Hematopoietic multipotent progenitor cell treated with erythropoietin and hydrocortisone succinate and interleukin-3 and kit ligand, for 4 days (in vitro differentiated cells): ENCODE measurements at regions not wholly inside any gene's neighbourhood (a gene's known extent, or its start where the extent isn't known, plus 50 kb on each side); places are given as distances from the start of the nearest gene placed in this dataset.
"Not testable (repeated sequence)": the region's sequence is repeated elsewhere in the genome, so short reads cannot be mapped to it uniquely, and the experiment has no call there.

Experiments used
- DNase-seq: peaks from one replicate; pipeline ENCODE4 v3.0.0-alpha.2; 2015

DNA sequence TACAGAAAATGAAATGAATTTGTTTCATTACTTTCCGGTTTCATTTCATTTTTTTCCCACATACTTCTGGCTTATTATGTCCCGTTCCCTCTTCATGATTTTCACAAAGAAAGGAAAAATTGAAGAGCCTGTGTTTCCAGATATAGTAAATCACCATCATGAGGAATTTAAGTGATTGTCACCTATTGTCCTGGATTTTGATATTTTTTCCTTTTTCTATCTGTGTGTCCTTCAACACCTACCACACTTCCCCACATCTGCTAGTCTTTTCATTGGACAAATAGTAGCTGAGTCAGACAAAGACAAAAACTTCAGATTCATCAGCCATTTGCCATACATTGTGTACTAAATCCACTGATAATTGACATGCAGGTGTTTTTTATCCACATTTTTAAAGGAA, 258.2 kb upstream of the HSF2 start:
- DNase-seq, result no peak

DNA sequence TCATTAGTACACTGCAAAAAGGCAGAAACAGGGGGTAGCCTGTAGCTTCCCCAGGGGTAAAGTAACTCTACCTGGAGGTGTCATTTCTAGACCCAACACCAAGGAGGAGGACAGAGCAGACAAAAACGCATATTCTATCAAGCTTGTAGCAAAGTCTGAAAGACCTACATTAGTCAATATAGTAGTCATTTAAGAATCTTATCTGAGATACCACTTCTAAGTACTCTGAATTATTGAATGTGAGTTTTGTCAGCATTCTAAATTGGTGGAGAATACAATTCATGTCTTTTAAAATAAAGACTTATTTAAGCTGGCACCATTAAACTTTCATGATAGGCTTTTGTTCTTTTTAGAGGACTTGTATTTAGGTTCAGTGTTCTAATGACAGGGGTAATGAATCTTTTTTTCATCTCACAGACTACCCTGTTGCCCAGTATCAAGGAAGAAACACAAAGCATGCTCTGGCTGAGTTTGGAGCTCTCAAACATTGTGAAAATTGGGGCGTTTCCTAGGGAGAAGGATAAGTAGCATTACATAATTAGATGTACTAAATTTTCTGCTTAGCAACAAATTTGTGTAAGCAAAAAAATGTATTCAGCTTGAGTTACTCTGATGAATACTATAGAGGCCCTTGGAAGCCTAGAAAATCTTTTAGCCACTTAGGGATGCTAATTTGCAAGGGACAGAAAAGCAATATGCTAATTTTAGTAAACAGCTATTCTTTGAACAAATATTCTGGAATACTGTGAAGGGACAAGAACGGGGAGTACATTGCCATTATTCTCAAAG, 255.4 kb upstream of the HSF2 start:
- DNase-seq, result no peak

DNA sequence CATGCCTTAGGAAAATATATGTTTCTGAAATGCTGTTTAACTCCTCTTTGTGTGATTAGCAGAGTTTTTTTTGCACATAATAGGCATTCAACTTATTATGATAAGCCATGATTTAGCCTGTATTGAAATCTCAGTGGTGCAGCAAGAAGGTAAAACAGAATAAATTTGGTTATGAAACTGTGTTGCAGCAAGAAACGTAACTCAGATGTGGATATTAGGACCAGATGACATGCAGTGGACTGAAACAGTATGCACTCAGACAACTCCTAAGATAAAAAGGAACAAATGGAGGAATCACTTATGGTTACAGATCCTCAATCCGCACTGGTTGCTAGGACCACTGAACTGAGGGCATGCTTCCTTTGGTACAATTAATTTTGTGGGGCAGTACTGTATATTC, 254.2 kb upstream of the HSF2 start:
- DNase-seq, result no peak

DNA sequence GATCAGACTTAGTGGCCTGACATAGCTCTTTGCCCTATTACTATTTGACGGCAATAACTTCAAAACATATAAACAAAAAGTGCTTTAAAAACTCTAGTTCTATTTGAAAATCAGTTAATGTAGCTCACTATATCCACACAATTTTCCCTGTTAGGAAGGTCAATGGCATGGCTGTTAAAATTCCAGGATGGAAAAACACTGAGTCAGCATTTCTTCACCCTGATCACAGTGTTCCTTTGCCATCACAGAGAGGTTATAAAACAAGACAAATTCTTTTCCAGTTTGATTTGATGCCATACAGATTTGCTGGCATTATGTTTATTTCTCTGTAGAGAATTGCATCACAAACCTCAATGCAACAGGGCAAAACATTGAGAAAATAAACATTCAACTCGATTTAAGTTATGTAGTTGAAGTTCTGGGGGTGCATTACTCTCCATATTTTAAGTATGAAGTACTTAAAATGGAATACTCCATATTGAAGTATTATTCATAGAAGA, 253.7 kb upstream of the HSF2 start:
- no peak for DNase-seq

DNA sequence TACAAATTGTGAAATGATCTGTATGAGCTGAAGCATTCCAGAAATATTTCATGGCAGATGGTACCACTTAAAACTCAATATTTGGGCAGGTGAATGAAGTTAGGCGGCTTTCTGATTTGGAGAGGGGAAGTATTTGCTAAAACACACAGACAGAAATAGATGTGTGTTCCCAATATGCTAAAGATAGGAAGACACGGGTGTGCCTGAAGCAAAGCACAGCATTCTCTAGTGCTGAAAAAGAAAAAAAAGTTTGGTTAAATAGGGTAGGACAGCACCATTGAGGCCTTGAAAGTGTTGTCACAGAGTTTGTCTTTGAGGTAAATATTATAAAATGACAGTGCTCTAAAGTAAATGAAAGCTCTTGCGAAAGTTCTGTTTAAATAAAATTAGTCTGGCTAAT, 252.2 kb upstream of the HSF2 start:
- no peak for DNase-seq

DNA sequence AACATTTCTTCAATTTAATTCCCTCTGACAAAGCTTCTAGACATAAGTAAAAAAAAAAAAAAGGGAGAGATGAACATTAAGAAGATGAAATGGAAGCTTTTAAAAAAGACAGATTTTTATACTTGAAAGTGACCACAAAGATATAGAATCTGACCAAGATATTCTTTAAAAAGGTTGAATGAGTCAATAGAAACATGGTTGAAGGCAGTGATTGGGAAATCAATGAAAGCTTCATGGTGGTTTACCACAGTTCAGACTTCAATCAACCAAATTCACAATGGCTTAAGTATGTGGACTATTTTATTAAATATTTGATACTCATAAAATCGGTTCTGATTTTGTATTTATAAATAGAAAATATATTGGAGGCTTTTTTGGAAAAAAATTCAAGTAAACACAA, 248.4 kb upstream of the HSF2 start:
- no peak for DNase-seq

DNA sequence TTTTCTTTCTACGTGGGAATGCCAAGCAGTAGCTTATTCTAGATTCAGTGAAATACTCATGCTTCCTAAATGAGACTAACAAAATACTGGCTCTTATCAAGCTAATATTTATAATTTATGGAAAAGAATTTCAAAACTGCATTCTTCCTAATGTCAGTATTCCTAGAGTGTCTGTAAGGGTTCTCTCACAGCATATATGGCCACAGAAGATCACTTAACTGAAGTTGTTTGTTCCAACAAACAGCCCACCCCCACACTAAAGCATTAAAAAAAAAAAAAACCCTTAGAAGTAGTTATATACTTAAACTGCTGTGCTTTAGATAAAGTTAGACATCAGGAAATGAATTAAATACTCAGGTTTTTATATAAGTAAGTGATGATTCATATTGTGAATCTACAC, 247.7 kb upstream of the HSF2 start:
- no peak for DNase-seq

DNA sequence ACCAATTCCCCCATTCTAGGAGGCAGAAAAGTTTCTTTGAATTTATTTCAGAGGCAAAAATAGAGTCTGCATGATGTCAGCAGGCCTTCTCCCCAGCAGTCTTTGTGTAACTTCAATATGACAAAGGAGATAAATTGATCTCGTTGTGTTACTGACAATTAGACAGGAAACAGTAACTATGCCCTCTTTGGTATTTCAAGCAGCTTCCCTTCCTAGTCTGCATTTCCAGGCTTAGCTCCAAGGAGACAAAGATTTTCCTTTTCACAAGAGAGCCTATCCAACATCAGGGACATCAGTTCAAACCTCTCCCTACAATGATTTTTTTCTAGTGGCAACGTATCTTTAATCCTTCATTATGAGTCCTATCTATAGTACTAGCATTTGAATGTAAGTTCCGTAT, 245.9 kb upstream of the HSF2 start:
- DNase-seq, result no peak

DNA sequence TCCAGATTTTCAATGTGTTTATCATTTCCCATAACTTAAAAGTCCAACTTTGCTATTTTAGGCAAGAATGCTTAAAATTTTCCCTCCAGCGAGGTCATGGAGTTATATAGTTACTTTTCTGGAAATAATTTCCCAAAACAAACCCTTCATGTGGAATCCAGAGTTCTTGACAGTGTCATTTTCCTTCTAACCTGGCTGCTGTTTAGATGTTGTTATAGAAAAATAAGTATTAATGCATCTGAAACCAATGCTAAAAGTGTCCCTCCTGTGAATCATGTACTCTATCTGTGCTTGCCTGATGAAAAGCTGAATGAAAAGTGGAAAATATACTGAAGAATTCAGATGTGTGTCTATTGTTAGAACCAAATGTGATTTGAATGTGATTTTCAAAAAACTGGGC, 245.3 kb upstream of the HSF2 start:
- DNase-seq, result no peak

DNA sequence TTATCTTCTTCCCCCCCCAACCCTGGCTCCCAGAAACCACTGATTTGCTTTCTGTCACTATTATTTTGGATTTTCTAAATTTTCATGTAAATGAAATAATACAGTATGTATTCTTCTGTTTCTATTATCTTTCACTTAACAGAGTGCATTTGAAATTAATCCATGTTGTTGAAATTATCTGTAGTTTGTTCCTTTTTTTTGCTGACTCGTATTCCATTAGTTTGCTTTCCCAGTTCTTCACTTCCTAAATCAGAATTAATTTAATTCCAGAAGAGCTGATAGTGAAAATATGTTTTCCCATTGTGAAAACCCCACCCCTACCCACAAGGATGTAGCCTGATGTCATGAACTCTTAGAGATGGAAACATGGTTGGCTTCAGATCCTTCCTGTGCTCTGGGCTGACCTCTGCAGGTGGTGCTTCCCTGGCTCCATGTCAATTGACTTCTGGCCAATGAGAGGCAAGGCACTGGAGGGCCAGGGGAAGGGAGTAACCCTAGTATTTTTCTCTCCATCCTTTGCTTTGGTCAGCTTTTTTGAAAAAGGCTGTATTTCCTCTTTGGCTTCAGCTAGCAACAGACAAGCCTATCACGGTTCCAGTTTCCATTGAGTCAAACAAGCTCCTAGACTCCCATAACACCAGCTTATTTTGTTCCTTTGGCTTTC, 244.4 kb upstream of the HSF2 start:
- DNase-seq, result no peak

DNA sequence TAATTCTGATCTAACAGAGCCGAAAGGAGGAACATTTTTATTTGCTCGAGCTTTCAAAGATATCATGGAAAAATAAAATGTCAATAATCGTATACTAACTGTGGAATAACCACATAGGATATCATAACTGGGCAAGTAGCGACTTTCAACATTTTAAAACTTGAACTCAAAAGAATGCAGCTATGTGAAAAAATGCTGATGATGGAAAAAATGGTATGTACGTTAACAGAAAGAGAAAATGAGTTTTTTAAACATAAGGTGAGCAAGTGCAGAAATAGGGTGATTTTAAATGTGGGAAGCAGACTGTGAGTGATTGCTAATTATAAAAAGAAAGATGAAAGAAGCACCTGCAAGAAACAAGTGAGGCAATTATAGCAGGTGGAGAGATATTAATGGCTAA, 238.3 kb upstream of the HSF2 start:
- no peak for DNase-seq

DNA sequence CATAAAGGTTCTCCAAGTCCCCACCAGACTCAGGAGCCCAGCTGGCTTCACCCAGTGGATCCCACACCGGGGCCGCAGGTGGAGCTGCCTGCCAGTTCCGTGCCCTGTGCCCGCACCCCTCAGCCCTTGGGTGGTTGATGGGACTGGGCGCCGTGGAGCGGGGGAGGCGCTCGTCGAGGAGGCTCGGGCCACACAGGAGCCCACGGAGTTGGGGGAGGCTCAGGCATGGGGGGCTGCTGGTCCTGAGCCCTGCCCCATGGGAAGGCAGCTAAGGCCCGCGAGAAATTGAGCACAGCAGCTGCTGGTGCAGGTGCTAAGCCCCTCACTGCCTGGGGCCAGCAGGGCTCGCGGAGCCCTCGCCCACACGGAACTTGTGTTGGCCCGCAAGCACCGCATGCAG, 234.4 kb upstream of the HSF2 start:
- no peak for DNase-seq

DNA sequence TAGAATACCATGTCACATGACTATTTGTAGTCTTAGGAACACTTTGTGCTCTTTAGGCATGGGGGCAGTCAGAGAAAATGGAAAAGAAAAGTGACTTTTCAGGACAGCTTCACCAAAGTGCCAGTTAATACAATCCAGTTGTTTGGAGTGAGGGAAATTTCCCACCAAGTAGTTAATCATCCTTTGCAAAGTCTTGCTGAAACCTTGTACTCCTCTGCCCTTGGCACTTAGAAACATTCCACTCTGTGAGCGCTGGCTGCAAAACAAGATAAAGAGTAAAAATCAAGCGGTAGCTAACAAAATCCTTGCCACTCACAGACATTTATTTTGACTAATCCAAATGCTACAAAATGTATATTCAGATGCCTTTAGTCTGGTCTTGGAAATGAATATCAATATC, 229.2 kb upstream of the HSF2 start:
- DNase-seq, result no peak

DNA sequence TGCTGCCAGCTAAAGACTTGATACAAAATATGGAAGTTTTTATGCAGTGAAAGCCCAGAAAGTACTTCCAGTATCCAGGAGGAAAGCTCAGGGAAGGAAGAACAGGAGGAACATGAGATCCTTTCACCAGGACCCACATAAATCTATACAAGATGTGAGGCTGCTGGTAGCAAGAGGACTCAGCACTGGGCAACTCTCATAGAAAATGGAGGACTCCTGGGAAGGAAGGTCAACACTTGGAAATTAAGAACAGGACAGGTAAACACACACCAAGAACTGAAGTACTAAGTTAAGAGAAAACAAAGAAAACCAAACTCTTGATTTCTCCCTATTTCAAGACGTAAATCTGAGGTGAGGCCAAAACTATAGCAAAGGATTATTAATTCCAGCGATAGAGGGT, 220.5 kb upstream of the HSF2 start:
- DNase-seq, result no peak

DNA sequence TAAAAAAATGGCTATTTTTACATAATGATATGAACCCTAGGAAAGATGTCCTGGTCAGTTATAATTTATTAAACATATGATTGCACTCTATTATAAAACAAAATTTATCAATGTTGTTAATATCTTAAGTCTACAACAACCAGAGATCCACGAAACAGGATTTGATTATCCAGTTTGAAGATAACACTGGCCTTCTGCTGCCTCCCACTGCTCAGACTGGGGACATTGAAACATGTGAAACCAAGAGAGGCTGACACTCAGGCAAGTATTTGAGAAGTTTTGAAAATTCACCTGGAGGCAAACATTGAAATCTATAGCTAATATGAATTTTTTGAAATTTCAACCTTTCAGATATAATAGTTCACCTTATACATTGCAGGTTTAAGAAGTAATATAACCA, 219.3 kb upstream of the HSF2 start:
- no peak for DNase-seq

DNA sequence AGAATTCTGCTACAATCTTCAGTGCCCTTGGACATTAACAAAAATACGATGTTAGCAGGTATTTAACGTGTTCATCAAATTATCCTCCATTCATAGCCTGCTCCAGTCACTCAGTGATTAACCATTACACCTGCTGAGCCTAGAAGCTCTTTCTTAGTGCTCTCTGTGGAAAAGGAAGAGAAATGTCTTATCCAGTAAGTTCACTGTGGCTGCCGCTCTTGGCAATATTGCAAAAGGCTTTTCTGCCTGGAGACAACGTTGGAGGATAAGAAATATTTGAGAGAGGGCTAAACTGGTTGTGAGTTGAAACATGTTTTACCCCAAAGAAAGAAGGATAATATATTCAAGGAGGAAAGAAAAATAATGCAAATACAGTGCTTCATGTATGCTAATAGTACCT, 217.4 kb upstream of the HSF2 start:
- DNase-seq, result no peak

DNA sequence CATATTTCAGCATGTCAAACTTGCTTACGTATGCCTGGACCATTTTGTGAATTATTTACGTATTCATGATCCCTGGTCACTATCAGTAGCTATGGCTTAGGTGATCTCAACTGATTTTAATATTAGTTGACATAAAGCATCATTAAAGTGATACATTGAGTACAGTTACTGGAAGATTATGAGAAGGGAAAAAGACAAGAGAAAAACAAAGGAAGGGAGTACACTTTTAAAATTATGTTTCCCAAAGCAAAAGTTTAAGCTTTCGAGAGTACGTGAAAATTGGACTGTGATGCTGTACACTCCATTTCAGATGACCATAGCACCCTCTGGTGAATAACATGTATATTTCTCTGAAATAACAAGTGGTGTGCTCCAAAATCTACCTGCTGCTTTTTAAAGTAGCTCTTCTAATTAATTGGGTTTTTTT, 215.0 kb upstream of the HSF2 start:
- DNase-seq, result peak; percentile 14

DNA sequence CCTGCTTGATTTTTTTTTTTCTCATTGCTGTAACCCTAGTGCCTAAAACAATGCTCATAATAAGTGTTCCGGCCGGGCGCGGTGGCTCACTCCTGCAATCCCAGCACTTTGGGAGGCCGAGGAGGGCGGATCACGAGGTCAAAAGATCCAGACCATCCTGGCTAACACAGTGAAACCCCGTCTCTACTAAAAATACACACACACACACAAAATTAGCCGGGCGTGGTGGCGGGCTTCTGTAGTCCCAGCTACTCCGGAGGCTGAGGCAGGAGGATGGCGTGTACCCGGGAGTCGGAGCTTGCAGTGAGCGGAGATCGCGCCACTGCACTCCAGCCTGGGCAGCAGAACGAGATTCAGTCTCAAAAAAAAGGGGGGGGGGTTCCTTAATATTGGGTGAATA, 214.0 kb upstream of the HSF2 start:
- not testable (repeated sequence) for DNase-seq

DNA sequence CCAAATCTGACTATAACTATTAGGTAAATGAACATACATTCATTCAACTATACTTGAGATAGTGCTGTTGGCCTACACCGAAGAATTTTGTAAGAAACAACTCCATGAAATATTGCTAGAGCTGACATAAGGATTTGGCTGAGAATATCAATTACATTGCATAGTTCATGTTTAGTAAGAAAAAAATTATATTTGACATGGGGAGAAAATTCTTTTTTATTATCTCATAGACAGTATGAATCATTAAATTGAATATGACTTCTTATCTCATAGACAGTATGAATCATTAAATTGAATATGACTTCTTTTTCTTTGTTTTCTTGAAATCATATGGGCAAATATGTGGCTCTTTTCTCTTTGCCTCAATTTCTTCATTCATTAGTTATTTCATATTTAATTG, 212.3 kb upstream of the HSF2 start:
- no peak for DNase-seq

DNA sequence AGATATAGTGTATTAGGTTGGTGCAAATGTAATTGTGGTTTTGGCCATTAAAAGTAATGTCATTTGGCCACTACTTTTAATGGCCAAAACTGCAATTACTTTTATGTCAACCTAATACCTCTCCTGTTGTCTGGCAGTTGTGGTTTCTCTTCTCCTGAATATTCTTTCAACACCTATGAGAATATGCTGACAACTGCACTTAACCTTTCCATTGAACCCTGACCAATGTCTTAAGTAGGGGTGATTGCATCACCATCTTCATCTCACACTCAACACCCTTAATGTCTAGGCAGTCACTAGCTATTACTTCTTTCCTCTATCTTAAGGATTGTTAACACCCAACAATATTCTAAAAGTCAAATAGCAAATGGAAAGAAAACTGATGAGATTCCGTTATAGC, 200.5 kb upstream of the HSF2 start:
- no peak for DNase-seq

DNA sequence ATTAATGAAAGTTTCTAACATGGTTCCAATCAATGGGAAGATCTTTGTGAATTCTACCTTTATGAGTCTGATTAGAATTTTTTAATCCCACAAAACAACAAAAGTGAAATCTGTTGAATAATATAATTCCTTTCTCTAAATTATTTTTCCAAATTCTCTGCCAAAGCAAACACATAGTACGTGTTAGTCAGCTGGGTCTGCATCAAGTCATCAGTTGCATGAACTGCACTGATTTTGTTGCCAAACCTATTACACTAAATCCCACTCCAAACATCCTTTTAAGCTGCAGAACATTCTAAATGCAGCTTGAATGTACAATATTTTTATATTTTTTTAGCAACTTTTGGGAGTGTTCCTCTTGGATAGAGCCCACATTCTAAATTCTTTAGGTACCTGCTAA, 199.0 kb upstream of the HSF2 start:
- DNase-seq, result no peak

DNA sequence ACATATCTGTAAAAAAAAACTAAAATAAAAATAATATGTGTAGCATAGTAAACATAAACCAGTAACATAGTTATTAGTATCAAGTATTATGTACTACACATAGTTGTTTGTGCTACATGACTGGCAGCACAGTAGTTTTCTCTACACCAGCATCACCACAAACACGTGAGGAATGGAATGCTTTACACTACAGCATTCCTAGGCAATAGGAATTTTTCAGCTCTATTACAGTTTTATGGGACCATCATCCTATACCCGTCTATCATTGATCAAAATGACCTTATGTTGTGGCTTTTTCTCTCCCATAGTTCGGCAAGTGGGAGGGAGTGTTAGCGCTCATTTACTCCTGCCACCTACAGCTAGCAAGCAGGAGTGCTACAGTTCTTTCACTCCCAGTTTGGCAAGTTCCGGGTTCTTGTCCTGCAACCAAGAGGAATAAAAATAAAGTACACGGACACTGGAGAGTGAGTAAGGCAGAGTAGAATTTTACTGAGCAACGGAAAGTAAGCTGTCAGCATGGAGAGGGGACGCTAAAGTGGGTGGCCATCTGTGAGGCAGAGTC, 196.8 kb upstream of the HSF2 start:
- no peak for DNase-seq

DNA sequence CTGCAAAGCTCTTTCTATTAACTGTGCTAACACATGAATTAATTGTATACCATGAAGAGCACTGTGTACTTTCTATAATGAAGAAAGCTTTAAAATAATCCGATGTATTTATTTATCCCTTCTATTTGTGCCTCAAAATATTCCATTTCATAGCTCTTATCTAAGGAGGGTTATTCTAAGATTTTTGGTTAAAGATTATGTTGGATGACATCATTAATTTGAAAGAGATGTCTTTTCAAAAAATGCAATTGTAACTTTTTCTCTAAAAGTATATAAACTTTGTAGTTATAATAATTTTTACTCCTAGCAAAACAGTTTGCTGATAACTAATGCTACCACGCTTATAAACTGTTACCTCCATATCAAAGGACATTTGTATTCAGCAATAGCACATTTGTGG, 192.4 kb upstream of the HSF2 start:
- no peak for DNase-seq

DNA sequence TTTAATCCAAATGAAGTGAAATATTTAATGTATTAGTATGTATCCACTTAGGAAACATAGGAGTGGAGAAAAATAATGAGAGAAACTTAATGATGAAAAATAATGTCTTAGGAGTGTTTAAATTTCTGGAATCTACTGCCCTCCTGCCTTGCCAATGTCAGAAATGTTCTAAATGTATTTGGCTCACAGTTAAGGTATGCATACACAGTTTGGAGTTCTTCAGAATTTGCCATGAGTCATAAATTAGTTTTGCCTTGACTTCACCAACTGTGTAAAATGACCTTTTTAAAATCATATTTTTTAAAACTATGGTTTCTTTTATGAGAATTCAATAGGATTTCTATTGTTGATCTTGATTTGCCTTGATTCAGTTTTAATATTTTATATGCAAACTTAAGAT, 191.7 kb upstream of the HSF2 start:
- DNase-seq, result no peak
